GM06990 (cell line): ENCODE measurements at regions not wholly inside any gene's neighbourhood (a gene's known extent, or its start where the extent isn't known, plus 50 kb on each side); places are given as distances from the start of the nearest gene placed in this dataset.

ENCODE experiments used
- DNase-seq: peaks from one replicate; pipeline ENCODE4 v3.0.0-alpha.2; 2011; ENCODE audit not compliant: insufficient read length; ENCODE audit errors: extremely low read depth
- H3K27me3 ChIP-seq: replicated peaks from 2 replicates; pipeline ENCODE4 v1.6.0; 2011; ENCODE audit warnings: low read length; ENCODE audit not compliant: control insufficient read depth, insufficient read depth
- H3K36me3 ChIP-seq: 2 replicates; pipeline ENCODE4 v1.5.1; 2011; ENCODE audit warnings: low read length; ENCODE audit not compliant: control insufficient read depth, insufficient read depth
- H3K4me3 ChIP-seq: replicated peaks from 2 replicates; pipeline ENCODE4 v1.5.1; 2011; ENCODE audit warnings: low read depth, mild to moderate bottlenecking, control low read depth, low read length
- CTCF ChIP-seq: IDR thresholded peaks from 2 replicates; pipeline ENCODE4 v1.5.1; 2011; ENCODE audit warnings: low read length, control low read depth, mild to moderate bottlenecking, inconsistent platforms; ENCODE audit not compliant: insufficient read depth, poor library complexity, severe bottlenecking

- H3K27me3 ChIP-seq = peaks cover 4% of the 10 kb centered on the region
- no peak for TF ChIP-seq CTCF
- H3K36me3 ChIP-seq = no peaks in the 10 kb centered on the region
Measured at GRCh38 chr5:159858871-159859270, 57.4 kb upstream of the ADRA1B start.

GRCh38 chr5:159861086-159861485 lies 55.2 kb upstream of the ADRA1B start:
- H3K4me3 ChIP-seq = no peak overlapping the region
- H3K36me3 ChIP-seq = no peaks in the 10 kb centered on the region
- peaks cover 4% of the 10 kb centered on the region for H3K27me3 ChIP-seq
- no peak for TF ChIP-seq CTCF
- no peak for DNase-seq

More at GRCh38 chr5:159858871-159859270, 57.4 kb upstream of the ADRA1B start:
- H3K4me3 ChIP-seq = no peak overlapping the region
- DNase-seq = no peak

- DNase-seq = peak; percentile 1
- H3K4me3 ChIP-seq = no peak overlapping the region
- H3K36me3 ChIP-seq = no peaks in the 10 kb centered on the region
- no peak for TF ChIP-seq CTCF
- H3K27me3 ChIP-seq = peaks cover 3% of the 10 kb centered on the region
Measured at GRCh38 chr5:159864885-159865691, 51.2 kb upstream of the ADRA1B start.

- DNase-seq = no peak
- Histone ChIP-seq H3K27me3 (peaks cover 1% of the 10 kb centered on the region), H3K4me3 (no peak overlapping the region), H3K36me3 (no peaks in the 10 kb centered on the region)
- TF ChIP-seq CTCF = no peak
Measured at GRCh38 chr5:159866093-159866492, 50.2 kb upstream of the ADRA1B start.
